TTC549 (cell line): ENCODE measurements at regions not wholly inside any gene's neighbourhood (a gene's known extent, or its start where the extent isn't known, plus 50 kb on each side); places are given as distances from the start of the nearest gene placed in this dataset.

Source experiments
- FAIRE-seq: peaks from 2 replicates; lab custom pipeline; 2012; peaks lifted over from hg19 to GRCh38; lab: Jason Lieb, UNC

DNA sequence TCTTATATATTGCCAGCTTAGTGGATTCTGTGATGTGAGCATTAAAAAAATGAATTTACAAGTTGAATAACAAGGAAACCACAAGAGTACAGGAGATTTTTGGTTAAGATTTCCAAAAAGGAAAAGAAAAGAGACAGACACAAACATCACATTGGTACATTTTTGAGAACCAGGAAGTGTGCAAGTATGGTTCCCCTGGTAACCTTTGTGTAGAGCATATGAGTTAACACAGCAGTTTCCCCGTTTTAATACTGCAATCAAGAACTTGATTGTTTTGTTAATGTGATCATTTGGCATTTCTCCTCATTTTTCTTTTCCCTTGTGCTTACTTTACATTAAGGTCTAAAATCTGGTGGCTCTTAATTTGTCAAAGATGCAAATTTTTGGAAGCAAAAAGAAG, 490.4 kb upstream of the ATP2B1 start:
- FAIRE-seq, result no peak

DNA sequence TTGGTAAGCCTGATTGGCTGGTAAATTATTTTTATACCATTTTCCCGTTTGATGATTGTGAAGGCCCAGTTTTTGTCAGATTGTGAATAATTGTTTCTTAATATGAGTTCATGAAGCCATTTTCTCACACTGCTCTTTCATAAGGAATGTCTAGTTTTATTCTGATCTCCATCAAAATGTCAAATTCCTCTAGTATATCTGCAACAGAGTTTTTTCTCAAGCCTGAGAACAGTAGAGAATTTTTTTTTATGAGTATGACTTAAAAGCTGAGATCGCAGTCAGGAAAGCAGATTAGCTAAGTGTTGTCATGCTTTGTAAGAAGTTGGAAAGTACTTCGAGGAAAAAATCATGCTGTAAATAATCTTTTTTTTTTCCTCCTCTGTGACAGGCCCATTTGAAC, 484.9 kb upstream of the ATP2B1 start:
- no peak for FAIRE-seq

DNA sequence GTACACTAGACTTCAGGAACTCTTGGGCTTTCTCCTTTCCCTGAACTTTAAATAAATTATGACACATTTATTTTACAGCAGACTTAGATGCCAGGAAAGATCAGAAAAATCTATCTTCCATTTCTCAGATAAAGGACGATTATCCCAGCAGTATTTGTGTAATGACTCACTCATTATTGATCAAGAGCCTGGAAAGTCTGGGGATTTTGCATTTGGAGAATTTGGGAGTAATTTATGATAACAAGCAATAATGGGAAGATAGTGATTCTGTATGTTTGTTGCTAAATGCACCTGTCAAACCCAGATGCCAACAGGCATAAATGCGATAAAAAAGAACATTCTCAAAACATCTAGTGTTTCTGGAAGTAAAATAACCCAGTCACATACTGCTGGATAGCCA, 480.2 kb upstream of the ATP2B1 start:
- no peak for FAIRE-seq

DNA sequence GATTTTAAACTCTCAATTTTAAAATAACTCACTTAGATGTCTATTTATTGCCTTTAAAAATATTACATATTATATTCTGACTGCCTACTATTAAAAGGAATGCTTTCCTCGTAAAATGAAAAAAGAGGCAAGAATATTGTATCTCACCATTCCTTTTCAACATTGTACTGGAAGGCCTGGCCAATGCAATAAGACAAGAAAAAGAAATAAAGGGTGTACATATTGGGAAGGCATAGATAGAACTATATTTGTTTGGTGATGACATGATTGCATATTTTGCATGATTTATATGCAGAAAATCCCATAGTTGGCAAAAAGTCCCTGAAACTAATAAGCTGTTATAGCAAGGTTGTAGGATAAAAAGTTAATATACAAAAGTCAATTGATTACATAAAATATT, 474.6 kb upstream of the ATP2B1 start:
- FAIRE-seq, result no peak

DNA sequence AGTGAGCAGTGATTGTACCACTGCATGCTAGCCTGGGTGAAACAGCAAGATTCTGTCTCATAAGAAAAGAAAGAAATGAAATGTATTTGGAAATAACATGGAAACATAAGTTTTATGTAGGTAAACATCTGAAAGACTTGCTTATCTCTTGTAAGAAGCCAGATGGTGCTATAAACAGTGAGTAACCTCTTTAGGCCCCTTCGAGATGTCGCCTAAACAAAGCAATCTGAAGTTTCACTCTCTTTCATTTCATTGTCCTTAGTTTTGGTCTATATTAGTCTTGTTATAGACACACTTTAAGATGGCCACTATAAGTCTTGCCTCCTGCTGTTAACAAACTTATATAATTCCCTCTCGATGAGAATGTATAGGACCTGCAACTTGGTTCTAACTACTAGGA, 472.6 kb upstream of the ATP2B1 start:
- no peak for FAIRE-seq

DNA sequence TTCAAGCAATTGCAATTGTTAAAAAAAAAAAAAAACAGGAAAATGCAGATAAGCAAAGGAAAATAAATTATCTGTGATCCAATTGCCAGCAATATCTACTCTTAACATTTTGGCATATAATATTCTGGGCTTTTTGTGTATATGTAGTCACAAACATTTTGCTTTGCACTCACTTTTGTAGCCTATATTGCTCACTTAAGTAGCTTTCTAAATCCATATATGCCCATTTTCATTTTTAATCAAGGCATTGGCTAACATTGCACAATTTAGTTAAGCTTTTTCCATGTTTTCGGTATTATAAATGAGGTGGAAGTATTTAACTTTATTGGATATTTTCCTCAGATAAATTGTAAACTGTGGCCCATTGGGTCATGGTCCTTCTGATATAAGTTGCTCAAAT, 466.3 kb upstream of the ATP2B1 start:
- no peak for FAIRE-seq

DNA sequence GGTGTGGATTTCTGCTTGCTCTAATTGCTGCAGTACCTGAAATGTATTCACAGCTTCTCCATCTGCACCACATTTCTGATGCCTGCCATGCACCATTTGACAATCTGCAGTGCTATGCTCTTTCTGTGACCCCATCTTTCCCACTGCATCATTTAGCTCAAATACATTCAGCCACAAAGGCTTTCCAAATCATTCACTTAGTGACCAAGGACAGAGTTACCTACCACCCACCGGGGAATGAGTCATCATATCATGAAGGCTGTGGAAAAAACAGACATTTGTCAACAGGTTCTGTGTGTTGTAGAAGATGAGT, 465.5 kb upstream of the ATP2B1 start:
- FAIRE-seq, result no peak

DNA sequence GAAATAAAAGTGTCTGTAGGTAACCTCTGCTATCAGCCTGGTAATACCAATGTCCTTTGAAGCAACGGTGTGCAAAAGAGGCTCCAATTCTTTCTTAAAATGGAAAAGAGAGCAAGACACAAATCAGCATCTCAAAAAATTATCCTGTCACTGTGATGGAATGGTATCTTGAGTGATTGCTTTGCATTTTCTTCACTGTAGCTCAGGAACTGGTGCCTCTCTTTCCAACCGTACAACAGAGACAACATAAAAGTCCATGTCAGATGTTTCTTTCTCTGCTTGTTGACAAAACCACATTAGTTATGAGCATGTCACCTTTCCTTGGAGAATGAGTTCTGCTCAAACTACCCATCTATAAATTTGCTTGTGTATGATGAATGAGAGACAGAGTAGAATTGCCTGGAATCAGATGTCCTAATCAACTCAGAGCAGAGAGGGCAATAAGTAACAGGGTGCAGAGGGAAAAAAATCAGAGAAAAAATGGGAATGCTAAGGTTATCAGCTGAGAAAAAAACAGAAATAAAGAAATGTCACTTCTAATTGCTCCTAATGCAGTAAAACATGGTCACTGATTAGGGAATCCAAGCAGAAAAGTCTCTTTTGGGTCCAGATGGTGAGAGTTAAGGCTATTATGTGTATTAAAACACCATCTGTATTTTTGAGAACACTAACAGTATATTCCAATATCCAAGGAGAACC, 465.0 kb upstream of the ATP2B1 start:
- FAIRE-seq, result no peak

DNA sequence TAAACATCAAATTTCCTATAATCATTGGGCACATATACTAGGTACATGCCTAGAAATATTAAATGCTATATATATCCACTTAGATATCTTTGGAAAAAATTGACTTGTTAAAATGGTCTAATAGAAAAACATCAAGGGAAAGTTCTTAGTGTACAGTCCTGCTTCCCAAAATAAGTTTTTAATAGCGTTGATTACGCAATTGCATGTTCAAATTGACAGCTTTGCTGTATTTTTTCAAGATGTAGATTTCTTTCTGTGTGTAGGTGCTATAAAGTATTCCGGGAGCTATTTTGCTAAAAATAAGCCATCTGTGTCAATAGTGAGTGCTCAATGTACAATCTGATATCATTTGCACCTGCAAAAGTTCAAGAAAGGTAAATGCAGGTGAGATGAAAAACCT, 463.9 kb upstream of the ATP2B1 start:
- FAIRE-seq, result no peak

DNA sequence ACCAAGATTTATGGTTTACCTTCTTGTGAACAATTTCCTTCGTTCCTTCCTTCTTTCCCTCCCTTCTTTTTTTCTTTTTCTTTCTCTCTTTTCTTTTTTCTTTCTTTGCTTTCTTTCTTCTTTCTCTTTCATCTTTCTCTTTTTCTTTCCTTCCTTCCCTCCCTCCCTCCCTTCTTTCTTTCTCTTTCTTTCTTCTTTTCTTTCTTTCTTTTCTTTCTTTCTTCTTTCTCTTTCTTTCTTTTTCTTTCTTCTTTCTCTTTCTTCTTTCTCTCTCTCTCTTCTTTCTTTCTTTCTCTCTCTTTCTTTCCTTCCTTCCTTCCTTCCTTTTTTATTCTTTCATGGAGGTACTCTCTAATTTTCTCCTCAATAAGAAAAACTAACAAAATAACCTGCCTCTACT, 462.1 kb upstream of the ATP2B1 start:
- FAIRE-seq, result no peak

DNA sequence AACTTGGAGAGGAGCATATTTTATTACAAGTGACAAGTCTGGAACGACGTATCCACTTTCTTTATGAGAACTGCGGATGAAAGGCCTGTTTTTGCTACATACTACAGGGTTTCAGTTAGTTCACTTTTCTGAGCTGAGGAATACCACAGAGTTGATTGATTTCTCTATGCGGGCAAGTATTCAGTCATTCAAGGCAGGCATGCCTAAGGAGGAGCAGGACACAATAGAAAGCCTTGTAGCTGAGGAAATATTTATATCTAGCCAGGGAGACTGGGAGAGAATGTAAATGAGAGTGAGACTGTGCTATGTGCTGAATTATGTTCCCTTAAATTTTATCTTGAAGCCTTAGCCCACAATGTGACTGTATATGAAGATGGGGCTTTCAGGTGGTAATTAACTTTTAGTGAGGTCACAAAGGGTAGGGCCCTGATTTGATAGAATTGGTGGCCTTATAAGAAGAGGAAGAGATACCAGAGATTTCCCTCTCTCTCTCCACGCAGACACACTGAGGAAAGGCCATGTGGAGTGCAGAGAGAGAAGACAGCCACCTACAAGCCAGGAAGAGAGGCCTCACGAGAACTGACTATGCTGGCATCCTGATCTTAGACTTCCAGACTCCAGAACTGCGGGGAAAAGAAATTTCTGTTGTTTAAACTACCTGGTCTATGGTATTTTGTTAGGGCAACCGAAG, 459.0 kb upstream of the ATP2B1 start:
- FAIRE-seq, result no peak

DNA sequence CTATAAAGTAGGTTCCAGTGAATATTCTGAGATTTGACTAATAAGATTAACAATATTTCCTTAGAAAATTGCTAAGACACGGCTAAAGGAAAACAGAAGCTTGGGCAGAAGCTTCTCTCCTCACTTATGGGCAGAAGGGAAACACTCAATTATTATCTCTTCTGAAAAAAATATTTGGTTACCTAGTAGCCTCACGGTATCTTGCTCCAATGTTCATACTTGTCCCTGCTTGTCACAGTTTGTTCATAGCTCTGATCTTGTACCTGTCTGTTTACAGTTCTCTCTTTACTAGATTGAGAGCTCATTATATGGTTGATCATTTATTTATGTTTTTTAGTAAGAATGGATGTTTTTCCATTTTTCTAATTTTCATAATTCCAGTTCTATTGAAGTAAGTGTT, 458.0 kb upstream of the ATP2B1 start:
- FAIRE-seq, result no peak

DNA sequence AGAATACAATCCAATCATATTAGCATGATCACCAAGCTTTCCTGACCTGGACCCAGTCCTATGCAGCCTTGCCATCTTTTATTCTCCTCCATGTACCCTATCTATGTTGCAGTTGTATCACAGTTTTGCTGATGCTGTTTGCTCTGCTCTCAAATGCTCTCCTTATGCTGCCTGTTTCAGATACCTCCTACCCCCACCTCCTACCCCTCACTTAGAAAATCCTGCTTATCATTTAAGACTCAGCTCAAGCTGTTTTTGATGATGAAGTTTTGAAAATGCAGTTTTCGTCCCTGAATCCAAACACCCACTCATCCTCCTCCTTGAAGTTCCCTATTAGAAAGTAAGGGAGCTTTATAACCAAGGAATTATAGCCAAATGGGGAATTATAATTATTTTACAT, 457.4 kb upstream of the ATP2B1 start:
- no peak for FAIRE-seq

DNA sequence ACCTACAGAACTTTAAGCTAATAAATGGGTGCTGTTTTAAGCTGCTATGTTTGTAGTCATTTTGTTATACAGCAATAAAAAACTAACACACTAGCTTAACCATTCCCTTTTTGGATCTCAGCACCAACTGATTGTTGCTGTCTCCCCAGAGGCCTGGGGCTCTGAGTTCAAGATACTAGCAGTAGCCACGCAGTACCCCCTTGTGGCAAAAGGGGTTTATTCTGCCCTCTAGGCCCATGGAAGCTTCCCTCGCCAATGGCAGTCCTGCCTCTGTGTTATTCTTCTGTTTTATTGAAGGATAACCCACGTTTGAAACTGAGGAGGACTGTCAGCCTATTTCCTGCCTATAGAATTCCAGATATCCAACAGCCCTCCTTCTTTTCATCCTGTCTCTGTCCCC, 455.3 kb upstream of the ATP2B1 start:
- FAIRE-seq, result no peak

DNA sequence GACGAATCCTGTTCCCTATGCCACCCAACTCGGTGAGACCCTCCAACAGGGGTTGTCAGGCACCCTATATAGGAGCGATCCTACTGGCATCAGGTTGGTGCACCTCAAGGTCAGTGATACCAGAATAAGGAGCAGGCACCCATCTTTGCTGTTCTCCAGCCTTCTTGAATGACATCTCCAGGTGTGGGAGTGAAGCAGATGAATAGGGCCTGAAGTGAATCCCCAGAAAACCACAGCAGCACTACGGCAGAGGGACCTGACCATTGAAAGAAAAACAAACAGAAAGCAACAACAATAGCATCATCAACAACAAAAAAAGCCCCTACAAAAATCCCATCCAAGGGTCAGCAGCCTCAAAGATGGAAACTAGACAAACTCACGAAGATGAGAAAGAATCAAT, 445.2 kb upstream of the ATP2B1 start:
- no peak for FAIRE-seq

DNA sequence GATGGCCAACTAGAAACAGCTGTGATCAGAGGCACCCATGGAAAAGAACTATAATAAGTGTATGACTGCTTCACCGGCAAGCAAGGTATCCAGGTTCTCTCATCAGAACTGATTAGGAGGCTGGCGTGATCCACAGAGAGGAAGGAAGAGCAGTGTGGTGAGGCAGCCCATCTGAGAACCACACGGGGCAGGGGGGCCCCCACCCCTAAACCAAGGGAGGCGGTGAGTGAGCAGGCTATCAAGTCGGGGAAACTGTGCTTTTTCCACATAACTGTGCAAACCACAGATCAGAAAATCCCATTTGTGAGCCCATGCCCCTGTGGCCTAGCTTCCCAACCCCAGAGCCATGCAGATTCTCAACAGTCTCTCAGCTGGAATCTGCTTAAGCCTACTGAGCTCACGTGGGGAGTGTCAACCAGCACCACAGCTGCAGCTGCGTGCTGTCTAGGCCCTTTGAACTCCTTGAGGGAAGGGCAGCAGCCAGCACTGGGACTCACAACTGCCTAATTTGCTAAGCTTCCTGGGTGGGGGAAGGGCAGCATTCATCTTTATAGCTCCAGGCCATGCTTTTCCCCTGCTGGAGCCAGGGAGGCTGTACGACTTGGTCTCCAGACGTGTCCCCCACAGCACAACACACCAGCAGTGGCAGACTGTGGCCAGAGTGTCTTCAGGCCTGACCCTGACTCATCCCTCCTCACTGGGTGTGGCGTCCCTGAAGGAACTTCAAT, 444.4 kb upstream of the ATP2B1 start:
- no peak for FAIRE-seq

DNA sequence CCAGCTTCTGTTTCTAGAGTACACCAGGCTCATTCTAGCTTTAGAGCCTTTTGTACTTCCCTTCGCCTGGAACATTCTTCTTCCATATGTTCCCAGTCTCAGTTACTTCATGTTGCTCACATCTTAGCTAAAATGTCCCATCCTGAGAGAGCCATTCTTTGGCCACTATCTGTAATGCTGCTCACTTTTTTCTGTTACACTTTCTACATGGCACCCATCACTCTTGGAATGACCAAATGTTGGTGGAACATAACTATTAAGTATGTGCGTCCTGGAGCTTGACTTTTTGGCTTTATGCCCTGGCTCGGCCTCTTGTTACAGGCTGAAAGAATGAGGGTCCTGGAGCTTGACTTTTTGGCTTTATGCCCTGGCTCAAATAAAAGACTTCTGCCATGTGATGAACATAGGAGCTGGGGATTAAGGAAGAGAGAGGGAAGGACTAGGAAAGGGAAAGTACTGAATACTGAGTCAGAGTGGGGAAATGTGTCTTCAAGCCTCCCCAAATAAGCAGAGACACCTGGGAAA, 442.9 kb upstream of the ATP2B1 start:
- FAIRE-seq, result no peak

DNA sequence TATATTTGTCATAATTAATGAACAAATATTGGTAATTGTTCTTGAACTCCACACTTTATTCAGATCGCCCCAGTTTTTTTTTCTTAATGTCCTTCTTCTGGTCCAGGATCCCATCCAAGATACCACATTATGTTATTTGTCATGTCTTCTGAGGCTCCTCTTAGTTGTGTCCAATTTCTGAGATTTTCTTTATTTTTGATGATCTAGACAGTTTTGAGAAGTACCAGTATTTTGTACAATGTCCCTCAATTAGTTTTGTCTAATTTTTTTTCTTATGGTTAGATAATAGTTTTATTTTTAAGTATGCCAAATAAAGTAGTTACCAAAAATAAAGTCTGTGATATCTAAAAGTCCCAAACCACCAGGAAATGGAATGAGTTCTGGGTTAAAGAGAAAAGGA, 440.8 kb upstream of the ATP2B1 start:
- FAIRE-seq, result no peak

DNA sequence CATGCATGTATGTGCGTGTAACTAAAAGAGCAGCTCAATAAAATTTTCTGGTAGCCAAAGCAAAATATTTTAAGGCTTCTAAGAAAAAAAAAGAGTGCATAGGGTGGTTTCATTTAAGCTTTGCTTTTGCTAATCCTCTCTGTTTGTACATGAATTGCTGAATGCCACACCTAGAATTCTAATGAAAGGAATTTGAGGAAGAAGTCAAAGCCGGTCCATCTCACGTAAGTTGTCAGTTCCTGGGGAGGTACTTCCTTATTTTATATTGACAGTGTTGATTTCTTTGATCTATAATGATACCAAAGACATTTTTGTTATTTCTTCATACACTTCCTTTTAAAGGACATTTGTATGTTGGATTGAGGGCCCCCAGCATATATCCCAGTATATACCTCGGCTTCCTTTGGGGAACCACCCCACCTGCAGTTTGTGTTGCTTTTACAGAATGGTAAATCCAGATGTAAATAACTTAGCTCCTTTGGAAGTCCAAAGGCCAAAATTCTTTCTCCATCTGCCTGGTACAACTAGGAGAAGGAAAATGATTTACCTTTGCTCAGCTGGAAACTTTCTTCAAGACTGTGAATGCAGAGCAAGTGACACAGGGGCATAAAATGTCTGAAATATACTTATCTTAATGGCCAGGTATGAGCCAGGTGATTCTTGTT, 420.9 kb upstream of the ATP2B1 start:
- FAIRE-seq, result no peak

DNA sequence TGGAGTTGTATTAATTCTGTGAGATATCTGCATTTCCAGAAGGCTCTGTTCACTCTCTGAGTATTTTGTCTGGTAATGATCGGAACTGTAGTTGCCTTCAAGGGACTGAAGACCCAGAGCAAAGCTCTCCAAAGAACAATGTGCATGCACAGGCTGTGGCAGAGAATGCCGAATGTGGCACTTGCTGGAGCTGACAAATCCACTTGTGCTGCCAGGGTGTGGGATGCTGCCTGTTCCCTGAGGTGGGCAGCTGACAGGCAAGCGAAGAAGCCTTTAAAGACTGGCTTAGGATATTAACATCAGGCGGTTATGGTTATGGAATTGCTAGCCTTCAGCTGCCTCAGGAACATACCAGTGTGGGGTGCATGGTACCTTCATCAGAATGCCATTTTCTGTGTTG, 419.9 kb upstream of the ATP2B1 start:
- no peak for FAIRE-seq

DNA sequence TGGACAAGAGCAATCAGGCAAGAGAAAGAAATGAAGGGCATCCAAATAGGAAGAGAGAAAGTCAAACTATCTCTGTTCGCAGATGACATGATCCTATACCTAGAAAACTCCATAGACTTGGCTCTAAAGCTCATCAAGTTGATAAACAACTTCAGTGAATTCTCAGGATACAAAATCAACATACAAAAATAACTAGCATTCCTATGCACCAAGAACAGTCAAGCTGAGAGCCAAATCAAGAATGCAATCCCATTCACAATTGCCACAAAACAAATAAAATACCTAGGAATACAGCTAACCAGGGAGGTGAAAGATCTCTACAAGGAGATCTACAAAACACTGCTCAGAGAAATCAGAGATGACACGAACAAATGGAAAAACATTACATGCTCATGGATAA, 417.5 kb upstream of the ATP2B1 start:
- FAIRE-seq, result no peak

DNA sequence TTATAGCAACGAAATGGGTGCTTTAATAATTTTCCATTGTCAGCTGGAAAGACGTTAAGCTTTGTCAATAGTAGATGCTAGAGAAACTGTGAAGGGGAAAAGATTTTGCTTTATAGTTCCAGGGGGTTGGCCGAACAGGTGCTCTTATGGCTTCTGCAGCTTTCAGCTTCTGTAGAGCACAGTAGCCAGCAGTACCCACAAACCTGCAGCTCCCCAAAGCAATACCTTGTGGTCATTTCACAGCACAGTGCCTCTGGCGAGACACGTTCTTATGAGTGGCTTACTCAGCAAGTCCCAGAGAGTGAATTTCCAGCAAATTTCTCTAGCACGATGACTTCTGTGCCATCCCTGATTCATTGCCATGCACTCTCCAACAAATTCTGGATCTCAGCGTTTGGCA, 416.3 kb upstream of the ATP2B1 start:
- FAIRE-seq, result no peak

DNA sequence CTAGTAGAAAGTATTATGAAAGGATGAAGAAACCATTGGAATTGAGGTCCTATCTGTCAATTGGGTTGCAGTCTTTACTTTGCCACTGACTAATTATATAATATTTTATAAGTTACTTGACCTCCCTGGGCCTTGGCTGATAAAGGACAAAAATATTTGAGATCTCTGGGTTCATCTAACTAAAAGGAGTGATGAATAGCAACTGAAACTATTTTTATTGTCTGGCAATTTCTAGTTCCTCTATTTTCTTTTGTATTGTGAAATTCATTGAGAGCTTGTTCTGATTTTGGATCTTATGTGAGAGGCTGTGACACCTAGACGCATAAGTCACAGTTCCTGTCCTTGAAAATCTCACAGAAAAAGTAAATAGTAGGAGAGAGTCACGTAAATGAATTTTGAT, 415.7 kb upstream of the ATP2B1 start:
- no peak for FAIRE-seq
